DND-41 (cell line): ENCODE measurements at regions not wholly inside any gene's neighbourhood (a gene's known extent, or its start where the extent isn't known, plus 50 kb on each side); places are given as distances from the start of the nearest gene placed in this dataset.

ENCODE experiments used
- EZH2 ChIP-seq: IDR thresholded peaks from 3 replicates; pipeline ENCODE4 v1.6.1; 2012; ENCODE audit warnings: borderline replicate concordance, low read depth, mild to moderate bottlenecking, moderate library complexity, low read length, inconsistent platforms; ENCODE audit not compliant: severe bottlenecking
- TF ChIP-seq, protein P1 (sequence below): IDR thresholded peaks from 2 replicates; pipeline ENCODE4 v1.5.1; 2012; ENCODE audit warnings: borderline replicate concordance, low read length, moderate library complexity, mild to moderate bottlenecking; ENCODE audit not compliant: poor library complexity, severe bottlenecking; ENCODE audit errors: extremely low read depth

GRCh38 chr10:28778524-28778923 lies 101.2 kb downstream of the BAMBI start:
- TF ChIP-seq EZH2, result no peak
- TF ChIP-seq, protein P1, sequence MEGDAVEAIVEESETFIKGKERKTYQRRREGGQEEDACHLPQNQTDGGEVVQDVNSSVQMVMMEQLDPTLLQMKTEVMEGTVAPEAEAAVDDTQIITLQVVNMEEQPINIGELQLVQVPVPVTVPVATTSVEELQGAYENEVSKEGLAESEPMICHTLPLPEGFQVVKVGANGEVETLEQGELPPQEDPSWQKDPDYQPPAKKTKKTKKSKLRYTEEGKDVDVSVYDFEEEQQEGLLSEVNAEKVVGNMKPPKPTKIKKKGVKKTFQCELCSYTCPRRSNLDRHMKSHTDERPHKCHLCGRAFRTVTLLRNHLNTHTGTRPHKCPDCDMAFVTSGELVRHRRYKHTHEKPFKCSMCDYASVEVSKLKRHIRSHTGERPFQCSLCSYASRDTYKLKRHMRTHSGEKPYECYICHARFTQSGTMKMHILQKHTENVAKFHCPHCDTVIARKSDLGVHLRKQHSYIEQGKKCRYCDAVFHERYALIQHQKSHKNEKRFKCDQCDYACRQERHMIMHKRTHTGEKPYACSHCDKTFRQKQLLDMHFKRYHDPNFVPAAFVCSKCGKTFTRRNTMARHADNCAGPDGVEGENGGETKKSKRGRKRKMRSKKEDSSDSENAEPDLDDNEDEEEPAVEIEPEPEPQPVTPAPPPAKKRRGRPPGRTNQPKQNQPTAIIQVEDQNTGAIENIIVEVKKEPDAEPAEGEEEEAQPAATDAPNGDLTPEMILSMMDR, result no peak
